SK-N-SH (cell line): ENCODE measurements at regions not wholly inside any gene's neighbourhood (a gene's known extent, or its start where the extent isn't known, plus 50 kb on each side); places are given as distances from the start of the nearest gene placed in this dataset.

ENCODE experiments used
- CTCF ChIA-PET: fragments of 300-600, 350-600 bp; formaldehyde crosslinking; extraction: SDS; loops from one replicate; lab custom pipeline; 2021; lab: Yijun Ruan, JAX
- POLR2A ChIA-PET: fragments of 350-600 bp; sonication (Branson Sonifier 250); formaldehyde crosslinking; extraction: SDS; loops from one replicate; lab custom pipeline; 2020; ENCODE audit warnings: antibody characterized with exemption, inconsistent platforms; lab: Yijun Ruan, JAX
- DNase-seq: peaks from one replicate; pipeline ENCODE4 v3.0.0; 2012
- H2AFZ ChIP-seq: fragments of 200-600 bp; sonication (generic); 2 replicates; pipeline ENCODE4 v1.8.1; 2016; ENCODE audit warnings: antibody characterized with exemption, mild to moderate bottlenecking, low read depth
- H3F3A ChIP-seq: fragments of 200-600 bp; sonication (generic); replicated peaks from 2 replicates; pipeline ENCODE3; 2016; ENCODE audit warnings: antibody characterized with exemption, mild to moderate bottlenecking; ENCODE audit not compliant: insufficient read depth
- H3K27ac ChIP-seq, 2 experiments: fragments of 200-500 bp in 1 of 2; fragments of 200-600 bp in 1 of 2; sonication (Bioruptor generic) in 1 of 2; sonication (generic), shearing (Covaris generic) in 1 of 2; 2 replicates each; pipeline versions ENCODE4 v1.5.1 to v1.6.1; 2014 to 2016; ENCODE audit warnings: low read depth in 2 of 2, inconsistent platforms in 1 of 2, low read length in 1 of 2, mild to moderate bottlenecking in 1 of 2, mixed read lengths in 1 of 2
- H3K27me3 ChIP-seq: fragments of 200-600 bp; sonication (generic), shearing (Covaris generic); 2 replicates; pipeline ENCODE4 v1.6.1; 2016; ENCODE audit warnings: mixed run types; ENCODE audit not compliant: insufficient read depth
- H3K36me3 ChIP-seq, 2 experiments: fragments of 200-500 bp in 1 of 2; fragments of 200-600 bp in 1 of 2; sonication (Bioruptor generic) in 1 of 2; sonication (generic) in 1 of 2; replicated peaks in 1 of 2; 2 replicates each; pipeline versions ENCODE3 to v1.5.1; 2014 to 2016; ENCODE audit warnings: low read length in 1 of 2, mild to moderate bottlenecking in 1 of 2; ENCODE audit not compliant: insufficient read depth in 2 of 2, control insufficient read depth in 1 of 2
- H3K4me1 ChIP-seq, 2 experiments: fragments of 200-500 bp in 1 of 2; fragments of 200-600 bp in 1 of 2; sonication (Bioruptor generic) in 1 of 2; sonication (generic), shearing (Covaris generic) in 1 of 2; 2 replicates each; pipeline versions ENCODE4 v1.5.1 to v1.6.1; 2014 to 2016; ENCODE audit warnings: low read depth in 1 of 2, low read length in 1 of 2, mixed run types in 1 of 2; ENCODE audit not compliant: insufficient read depth in 2 of 2, control insufficient read depth in 1 of 2
- H3K4me2 ChIP-seq: fragments of 200-600 bp; sonication (generic), shearing (Covaris generic); 2 replicates; pipeline ENCODE4 v1.6.1; 2017; ENCODE audit warnings: mixed run types
- H3K4me3 ChIP-seq, 2 experiments: fragments of 200-500 bp in 1 of 2; fragments of 200-600 bp in 1 of 2; sonication (Bioruptor generic) in 1 of 2; sonication (generic), shearing (Covaris generic) in 1 of 2; 2 replicates each; pipeline versions ENCODE4 v1.5.1 to v1.8.1; 2014 to 2016; ENCODE audit warnings: low read depth in 2 of 2, inconsistent platforms in 1 of 2, low read length in 1 of 2, mild to moderate bottlenecking in 1 of 2, mixed read lengths in 1 of 2, moderate library complexity in 1 of 2
- H3K79me2 ChIP-seq: fragments of 200-600 bp; sonication (generic); 2 replicates; pipeline ENCODE4 v1.8.1; 2017; ENCODE audit warnings: mild to moderate bottlenecking; ENCODE audit not compliant: insufficient read depth
- H3K9ac ChIP-seq: fragments of 200-600 bp; sonication (generic); 2 replicates; pipeline ENCODE4 v1.6.1; 2017; ENCODE audit warnings: mixed run types
- H3K9me2 ChIP-seq: fragments of 200-600 bp; sonication (generic); 2 replicates; pipeline ENCODE4 v1.6.1; 2017; ENCODE audit warnings: mixed run types
- H3K9me3 ChIP-seq: fragments of 200-600 bp; sonication (generic); 2 replicates; pipeline ENCODE4 v1.6.1; 2017; ENCODE audit warnings: mixed run types, mild to moderate bottlenecking, moderate library complexity
- H4K20me1 ChIP-seq: fragments of 200-600 bp; sonication (generic); 2 replicates; pipeline ENCODE4 v1.6.1; 2017; ENCODE audit warnings: mild to moderate bottlenecking, mixed run types; ENCODE audit not compliant: insufficient read depth
- FOXM1 ChIP-seq: IDR thresholded peaks from 2 replicates; pipeline ENCODE4 v1.4.0; 2012; ENCODE audit warnings: low read depth, mild to moderate bottlenecking
- GABPA ChIP-seq: IDR thresholded peaks from 2 replicates; pipeline ENCODE4 v1.4.0; 2012; ENCODE audit warnings: low read depth, mild to moderate bottlenecking
- JUND ChIP-seq: IDR thresholded peaks from 2 replicates; pipeline ENCODE4 v1.4.0; 2012
- POLR2AphosphoS5 ChIP-seq: IDR thresholded peaks from 2 replicates; pipeline ENCODE4 v1.6.1; 2012; ENCODE audit warnings: low read depth, low read length
- RAD21 ChIP-seq: IDR thresholded peaks from 2 replicates; pipeline ENCODE4 v1.6.1; 2012; ENCODE audit warnings: mild to moderate bottlenecking, low read length
- RXRA ChIP-seq: IDR thresholded peaks from 2 replicates; pipeline ENCODE4 v1.4.0; 2012; ENCODE audit warnings: low read depth, mild to moderate bottlenecking, borderline replicate concordance
- SMC3 ChIP-seq: IDR thresholded peaks from 2 replicates; pipeline ENCODE4 v1.6.1; 2012; ENCODE audit warnings: low read depth, low read length, improper control_type of control experiment
- USF2 ChIP-seq: fragments of 150-350 bp; IDR thresholded peaks from 2 replicates; pipeline ENCODE4 v1.6.1; 2017; ENCODE audit warnings: antibody characterized with exemption, low read length, low read depth, borderline replicate concordance
- WGBS: methylation state at CpG from one replicate; pipeline ENCODE4 v1.1.6; 2017; ENCODE audit warnings: low lambda C conversion rate; 5-methylcytosine and 5-hydroxymethylcytosine counted together
- TF ChIP-seq, protein P1 (sequence below): IDR thresholded peaks from 2 replicates; pipeline ENCODE4 v1.6.1; 2012; ENCODE audit warnings: mild to moderate bottlenecking, low read depth, low read length, moderate library complexity

GRCh38 chr1:217238945-217239344 lies 391.9 kb downstream of the GPATCH2 start:
- no peaks in the 10 kb centered on the region for H3K9me2 ChIP-seq
- no peak overlapping the region for H3K27ac ChIP-seq
- CTCF ChIA-PET: no interaction called here

GRCh38 chr1:217230412-217230811 lies 400.5 kb downstream of the GPATCH2 start:
- CTCF ChIA-PET: interaction anchor here (1.0 to 1.4 kb wide), 2 partner anchors 106 to 481 kb away, joined by 3 read pairs; no protein-coding TSS in a partner anchor

More at GRCh38 chr1:217238945-217239344, 391.9 kb downstream of the GPATCH2 start:
- POLR2A ChIA-PET: no interaction called here
- TF ChIP-seq FOXM1 (no peak), JUND (no peak), SMC3 (no peak), RAD21 (no peak), USF2 (no peak), GABPA (no peak), RXRA (no peak)
- TF ChIP-seq, protein P1, sequence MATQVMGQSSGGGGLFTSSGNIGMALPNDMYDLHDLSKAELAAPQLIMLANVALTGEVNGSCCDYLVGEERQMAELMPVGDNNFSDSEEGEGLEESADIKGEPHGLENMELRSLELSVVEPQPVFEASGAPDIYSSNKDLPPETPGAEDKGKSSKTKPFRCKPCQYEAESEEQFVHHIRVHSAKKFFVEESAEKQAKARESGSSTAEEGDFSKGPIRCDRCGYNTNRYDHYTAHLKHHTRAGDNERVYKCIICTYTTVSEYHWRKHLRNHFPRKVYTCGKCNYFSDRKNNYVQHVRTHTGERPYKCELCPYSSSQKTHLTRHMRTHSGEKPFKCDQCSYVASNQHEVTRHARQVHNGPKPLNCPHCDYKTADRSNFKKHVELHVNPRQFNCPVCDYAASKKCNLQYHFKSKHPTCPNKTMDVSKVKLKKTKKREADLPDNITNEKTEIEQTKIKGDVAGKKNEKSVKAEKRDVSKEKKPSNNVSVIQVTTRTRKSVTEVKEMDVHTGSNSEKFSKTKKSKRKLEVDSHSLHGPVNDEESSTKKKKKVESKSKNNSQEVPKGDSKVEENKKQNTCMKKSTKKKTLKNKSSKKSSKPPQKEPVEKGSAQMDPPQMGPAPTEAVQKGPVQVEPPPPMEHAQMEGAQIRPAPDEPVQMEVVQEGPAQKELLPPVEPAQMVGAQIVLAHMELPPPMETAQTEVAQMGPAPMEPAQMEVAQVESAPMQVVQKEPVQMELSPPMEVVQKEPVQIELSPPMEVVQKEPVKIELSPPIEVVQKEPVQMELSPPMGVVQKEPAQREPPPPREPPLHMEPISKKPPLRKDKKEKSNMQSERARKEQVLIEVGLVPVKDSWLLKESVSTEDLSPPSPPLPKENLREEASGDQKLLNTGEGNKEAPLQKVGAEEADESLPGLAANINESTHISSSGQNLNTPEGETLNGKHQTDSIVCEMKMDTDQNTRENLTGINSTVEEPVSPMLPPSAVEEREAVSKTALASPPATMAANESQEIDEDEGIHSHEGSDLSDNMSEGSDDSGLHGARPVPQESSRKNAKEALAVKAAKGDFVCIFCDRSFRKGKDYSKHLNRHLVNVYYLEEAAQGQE: no peak
- Histone ChIP-seq H3K9ac (no peak overlapping the region), H3K36me3 (no peaks in the 10 kb centered on the region), H3K4me3 (no peak overlapping the region), H3F3A (no peaks in the 10 kb centered on the region), H3K4me1 (no peaks in the 10 kb centered on the region), H3K79me2 (no peaks in the 10 kb centered on the region), H4K20me1 (no peaks in the 10 kb centered on the region), H2AFZ (no peak overlapping the region), H3K27me3 (no peaks in the 10 kb centered on the region), H3K4me2 (no peak overlapping the region), H3K9me3 (no peaks in the 10 kb centered on the region)
- no peak for DNase-seq

More at GRCh38 chr1:217230412-217230811, 400.5 kb downstream of the GPATCH2 start:
- no peaks in the 10 kb centered on the region for H3K27me3 ChIP-seq
- H3K4me1 ChIP-seq: no peaks in the 10 kb centered on the region
- H3K4me3 ChIP-seq: no peak overlapping the region
- 0 out of 2 replicates have a peak, but pooled peaks have one; percentile 23 for TF ChIP-seq RAD21
- no peak for TF ChIP-seq POLR2AphosphoS5
- POLR2A ChIA-PET: no interaction called here
- H3K4me2 ChIP-seq: no peak overlapping the region
- no peak for DNase-seq
- H3K9me2 ChIP-seq: no peaks in the 10 kb centered on the region
- 0% methylated on average over 2 of the region's 2 CpGs for WGBS
- no peak overlapping the region for H2AFZ ChIP-seq
- no peaks in the 10 kb centered on the region for H3K9me3 ChIP-seq
- H3K36me3 ChIP-seq: no peaks in the 10 kb centered on the region
- H3K27ac ChIP-seq: no peak overlapping the region
- H4K20me1 ChIP-seq: no peaks in the 10 kb centered on the region
- H3K79me2 ChIP-seq: no peaks in the 10 kb centered on the region
- H3F3A ChIP-seq: no peaks in the 10 kb centered on the region
- H3K9ac ChIP-seq: no peak overlapping the region
